Esophagus squamous epithelium (tissue), 4 donors: ENCODE measurements at regions not wholly inside any gene's neighbourhood (a gene's known extent, or its start where the extent isn't known, plus 50 kb on each side); places are given as distances from the start of the nearest gene placed in this dataset.

Experiments
- POLR2A ChIP-seq, 4 donors: fragments of 450-650 bp; IDR thresholded peaks; one replicate each; pipeline ENCODE4 v1.6.1; 2017; ENCODE audit warnings: antibody characterized with exemption in 4 of 4, mild to moderate bottlenecking in 4 of 4, moderate library complexity in 3 of 4
- TF ChIP-seq, protein P1 (sequence below), 6 experiments: fragments of 450-650 bp in 4 of 6; fragments of 200-600 bp in 2 of 6; sonication (generic) in 2 of 6; IDR thresholded peaks; one replicate each; pipeline ENCODE4 v1.5.1; 2016 to 2019; ENCODE audit warnings: antibody characterized with exemption in 6 of 6, mild to moderate bottlenecking in 4 of 6, moderate library complexity in 4 of 6

DNA sequence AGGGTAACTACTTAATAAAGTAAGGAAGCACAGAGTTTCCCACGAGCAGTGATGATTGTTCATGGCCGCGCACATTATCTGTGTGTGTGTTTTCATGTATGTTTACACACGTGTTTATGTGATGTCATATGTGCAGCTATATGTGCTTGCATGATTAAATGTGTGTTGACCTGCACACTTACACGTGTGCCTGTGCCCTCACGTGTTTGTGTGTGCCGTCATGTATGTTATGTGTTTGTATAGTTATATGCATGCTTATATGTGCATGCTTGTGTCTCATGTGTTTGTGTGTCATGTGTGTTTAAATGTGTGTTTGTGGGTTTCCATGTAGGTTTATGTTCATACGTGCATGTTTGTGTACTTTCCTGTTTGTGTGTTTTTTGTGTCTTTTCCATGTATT, 782.3 kb downstream of the GALR1 start:
- TF ChIP-seq, protein P1, sequence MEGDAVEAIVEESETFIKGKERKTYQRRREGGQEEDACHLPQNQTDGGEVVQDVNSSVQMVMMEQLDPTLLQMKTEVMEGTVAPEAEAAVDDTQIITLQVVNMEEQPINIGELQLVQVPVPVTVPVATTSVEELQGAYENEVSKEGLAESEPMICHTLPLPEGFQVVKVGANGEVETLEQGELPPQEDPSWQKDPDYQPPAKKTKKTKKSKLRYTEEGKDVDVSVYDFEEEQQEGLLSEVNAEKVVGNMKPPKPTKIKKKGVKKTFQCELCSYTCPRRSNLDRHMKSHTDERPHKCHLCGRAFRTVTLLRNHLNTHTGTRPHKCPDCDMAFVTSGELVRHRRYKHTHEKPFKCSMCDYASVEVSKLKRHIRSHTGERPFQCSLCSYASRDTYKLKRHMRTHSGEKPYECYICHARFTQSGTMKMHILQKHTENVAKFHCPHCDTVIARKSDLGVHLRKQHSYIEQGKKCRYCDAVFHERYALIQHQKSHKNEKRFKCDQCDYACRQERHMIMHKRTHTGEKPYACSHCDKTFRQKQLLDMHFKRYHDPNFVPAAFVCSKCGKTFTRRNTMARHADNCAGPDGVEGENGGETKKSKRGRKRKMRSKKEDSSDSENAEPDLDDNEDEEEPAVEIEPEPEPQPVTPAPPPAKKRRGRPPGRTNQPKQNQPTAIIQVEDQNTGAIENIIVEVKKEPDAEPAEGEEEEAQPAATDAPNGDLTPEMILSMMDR (IDR thresholded peaks at IDR 0.05): no peak
- TF ChIP-seq POLR2A (IDR thresholded peaks at IDR 0.05): no peak
